Cardiac muscle cell (in vitro differentiated cells and primary cell): ENCODE measurements at regions not wholly inside any gene's neighbourhood (a gene's known extent, or its start where the extent isn't known, plus 50 kb on each side); places are given as distances from the start of the nearest gene placed in this dataset.
A peak's percentile ranks its signal among the peaks of the same experiment; 100 is the strongest.

ENCODE experiments used
- DNase-seq, 2 donors: peaks; one replicate each; pipeline versions ENCODE4 v3.0.0 to v3.0.0-alpha.2; 2010 to 2017; ENCODE audit warnings: low read depth in 1 of 2, low spot score in 1 of 2
- H3K27ac ChIP-seq: fragments of 200-600 bp; sonication (generic); 2 replicates; pipeline ENCODE4 v1.5.1; 2016
- H3K27me3 ChIP-seq: fragments of 200-600 bp; sonication (generic); 2 replicates; pipeline ENCODE4 v1.6.0; 2016; ENCODE audit warnings: control low read depth
- H3K36me3 ChIP-seq: fragments of 200-600 bp; sonication (generic); 2 replicates; pipeline ENCODE4 v1.5.1; 2016; ENCODE audit warnings: control low read depth
- H3K4me1 ChIP-seq: fragments of 200-600 bp; sonication (generic); 2 replicates; pipeline ENCODE4 v1.8.1; 2017; ENCODE audit warnings: low read depth, mild to moderate bottlenecking, mixed run types
- H3K4me3 ChIP-seq: fragments of 200-600 bp; sonication (generic); 2 replicates; pipeline ENCODE4 v1.5.1; 2016; ENCODE audit warnings: mild to moderate bottlenecking
- H3K9me3 ChIP-seq: fragments of 200-600 bp; sonication (generic); 2 replicates; pipeline ENCODE4 v1.5.1; 2017; ENCODE audit warnings: low read depth, mild to moderate bottlenecking, control low read depth
- CTCF ChIP-seq: IDR thresholded peaks from 2 replicates; pipeline ENCODE4 v1.5.1; 2012; ENCODE audit warnings: low read depth, mild to moderate bottlenecking, low read length

- H3K27ac ChIP-seq = no peak overlapping the region
- no peaks in the 10 kb centered on the region for H3K27me3 ChIP-seq
- no peak for DNase-seq
- H3K36me3 ChIP-seq = no peaks in the 10 kb centered on the region
- H3K4me1 ChIP-seq = no peaks in the 10 kb centered on the region
- TF ChIP-seq CTCF = no peak
- no peaks in the 10 kb centered on the region for H3K9me3 ChIP-seq
- H3K4me3 ChIP-seq = no peak overlapping the region
These were observed 267.3 kb downstream of the ANAPC1 start for GRCh38 chr2:111616651-111617218.

GRCh38 chr2:111617299-111618225 is 266.4 kb downstream of the ANAPC1 start:
- TF ChIP-seq CTCF = no peak
- Histone ChIP-seq H3K36me3 (no peaks in the 10 kb centered on the region), H3K4me1 (no peaks in the 10 kb centered on the region), H3K27ac (no peak overlapping the region), H3K4me3 (no peak overlapping the region), H3K9me3 (no peaks in the 10 kb centered on the region), H3K27me3 (no peaks in the 10 kb centered on the region)
- no peak for DNase-seq

GRCh38 chr2:111618226-111618977 is 265.6 kb downstream of the ANAPC1 start:
- Histone ChIP-seq H3K27ac (no peak overlapping the region), H3K4me3 (no peak overlapping the region), H3K36me3 (no peaks in the 10 kb centered on the region), H3K27me3 (no peaks in the 10 kb centered on the region), H3K9me3 (no peaks in the 10 kb centered on the region), H3K4me1 (no peaks in the 10 kb centered on the region)
- no peak for DNase-seq
- no peak for TF ChIP-seq CTCF

- Histone ChIP-seq H3K27ac (no peak overlapping the region), H3K4me1 (no peaks in the 10 kb centered on the region), H3K36me3 (no peaks in the 10 kb centered on the region), H3K9me3 (no peaks in the 10 kb centered on the region), H3K27me3 (no peaks in the 10 kb centered on the region), H3K4me3 (no peak overlapping the region)
- peak in 1 of 2 donors; percentile 54 for DNase-seq
- TF ChIP-seq CTCF = peak; percentile 45
These were observed 264.8 kb downstream of the ANAPC1 start for GRCh38 chr2:111618978-111619902.

- no peak for TF ChIP-seq CTCF
- no peak overlapping the region for H3K27ac ChIP-seq
These were observed 263.7 kb downstream of the ANAPC1 start for GRCh38 chr2:111620281-111620680.

More at GRCh38 chr2:111620281-111620680, 263.7 kb downstream of the ANAPC1 start:
- Histone ChIP-seq H3K4me3 (no peak overlapping the region), H3K4me1 (no peaks in the 10 kb centered on the region), H3K27me3 (no peaks in the 10 kb centered on the region), H3K9me3 (no peaks in the 10 kb centered on the region), H3K36me3 (no peaks in the 10 kb centered on the region)
- DNase-seq = no peak
